Aorta (tissue), 5 donors: ENCODE measurements at regions not wholly inside any gene's neighbourhood (a gene's known extent, or its start where the extent isn't known, plus 50 kb on each side); places are given as distances from the start of the nearest gene placed in this dataset.
"Not testable (repeated sequence)": the region's sequence is repeated elsewhere in the genome, so short reads cannot be mapped to it uniquely, and the experiment has no call there.

Experiments used
- ATAC-seq: fragments of 200-7000 bp; cut with Tn5 transposase; one replicate; pipeline ENCODE4 v1.9.1; 2022; ENCODE audit warnings: moderate library complexity; ENCODE audit not compliant: low FRiP score
- DNase-seq, 2 donors: peaks; one replicate each; pipeline ENCODE4 v3.0.0-alpha.2; 2020
- H3K27ac ChIP-seq, 2 donors: one replicate each; pipeline ENCODE4 v1.5.1; 2013; ENCODE audit warnings: low read length in 2 of 2, mild to moderate bottlenecking in 2 of 2, moderate library complexity in 2 of 2, control low read depth in 1 of 2, inconsistent platforms in 1 of 2, low read depth in 1 of 2
- H3K27me3 ChIP-seq, 2 donors: one replicate each; pipeline ENCODE4 v1.6.1; 2013; ENCODE audit warnings: control low read depth in 1 of 2, low read length in 1 of 2, mild to moderate bottlenecking in 1 of 2, moderate library complexity in 1 of 2; ENCODE audit not compliant: insufficient read depth in 2 of 2, control insufficient read depth in 1 of 2
- H3K36me3 ChIP-seq, 2 donors: one replicate each; pipeline ENCODE4 v1.6.1; 2013; ENCODE audit warnings: control low read depth in 1 of 2, low read length in 1 of 2, mild to moderate bottlenecking in 1 of 2; ENCODE audit not compliant: insufficient read depth in 2 of 2, control insufficient read depth in 1 of 2
- H3K4me1 ChIP-seq, 2 donors: one replicate each; pipeline ENCODE4 v1.6.1; 2013; ENCODE audit warnings: low read length in 2 of 2, control low read depth in 1 of 2, mild to moderate bottlenecking in 1 of 2, moderate library complexity in 1 of 2; ENCODE audit not compliant: insufficient read depth in 2 of 2, control insufficient read depth in 1 of 2
- H3K4me3 ChIP-seq, 2 donors: one replicate each; pipeline ENCODE4 v1.5.1; 2013; ENCODE audit warnings: low read length in 2 of 2, control low read depth in 1 of 2, mild to moderate bottlenecking in 1 of 2
- H3K9me3 ChIP-seq: one replicate; pipeline ENCODE4 v1.6.1; 2013; ENCODE audit warnings: mild to moderate bottlenecking, low read length; ENCODE audit not compliant: control insufficient read depth
- WGBS, 2 donors: extraction: QIAGEN DNeasy Blood & Tissue Kit; methylation state at CpG; one replicate each; pipeline ENCODE4 v1.1.7; 2013; 5-methylcytosine and 5-hydroxymethylcytosine counted together
- intact Hi-C, 2 donors: fragments of 100-400 bp; cut with DNase I; formaldehyde crosslinking; loops; one replicate each; pipeline versions ENCODE4 v1.14.2 to v1.15.0; 2022
- donor health status: healthy with polysubstance abuse.
- donor health status: Bipolar disorder and iron deficiency.
- donor health status: DM: no; HTN: no; CAD: no.
- donor health status: DM: no; HTN: no; CAD: no.
- donor health status: DM: yes; HTN: yes; CAD: no.

- 84 to 87% methylated on average over 2 of the region's 2 CpGs for WGBS, 2 donors
- intact Hi-C loops, result no loop called here
- Histone ChIP-seq H3K4me3 (no peak overlapping the region), H3K27me3 (no peaks in the 10 kb centered on the region), H3K27ac (no peak overlapping the region), H3K4me1 (no peaks in the 10 kb centered on the region), H3K36me3 (no peaks in the 10 kb centered on the region), H3K9me3 (no peaks in the 10 kb centered on the region)
- ATAC-seq, result no peak
- no peak for DNase-seq
Observed at GRCh38 chr11:38865922-38866321, 2267.9 kb upstream of the RAG2 start.

GRCh38 chr11:38842991-38843390 is 2245.0 kb upstream of the RAG2 start:
- DNase-seq, result no peak
- no peaks in the 10 kb centered on the region for H3K4me1 ChIP-seq
- no peaks in the 10 kb centered on the region for H3K36me3 ChIP-seq
- no peak for ATAC-seq
- intact Hi-C loops, result no loop called here
- H3K4me3 ChIP-seq, result no peak overlapping the region
- no peaks in the 10 kb centered on the region for H3K9me3 ChIP-seq
- H3K27ac ChIP-seq, result no peak overlapping the region
- WGBS, 2 donors, result 64 to 67% methylated on average over 2 of the region's 2 CpGs
- no peaks in the 10 kb centered on the region for H3K27me3 ChIP-seq

GRCh38 chr11:38839071-38839470 is 2241.0 kb upstream of the RAG2 start:
- 89 to 93% methylated on average over 3 of the region's 3 CpGs for WGBS, 2 donors
- intact Hi-C loops, result no loop called here
- ATAC-seq, result no peak

GRCh38 chr11:38835966-38836365 is 2237.9 kb upstream of the RAG2 start:
- intact Hi-C loops, result no loop called here
- Histone ChIP-seq H3K4me3 (no peak overlapping the region), H3K9me3 (no peaks in the 10 kb centered on the region), H3K27me3 (no peaks in the 10 kb centered on the region), H3K36me3 (no peaks in the 10 kb centered on the region), H3K4me1 (no peaks in the 10 kb centered on the region), H3K27ac (no peak overlapping the region)
- ATAC-seq, result no peak
- DNase-seq, result no peak
- WGBS, 2 donors, result 80 to 84% methylated on average over 4 of the region's 4 CpGs

More at GRCh38 chr11:38839071-38839470, 2241.0 kb upstream of the RAG2 start:
- Histone ChIP-seq H3K4me3 (no peak overlapping the region), H3K9me3 (no peaks in the 10 kb centered on the region), H3K27me3 (no peaks in the 10 kb centered on the region), H3K36me3 (no peaks in the 10 kb centered on the region), H3K4me1 (no peaks in the 10 kb centered on the region), H3K27ac (no peak overlapping the region)
- no peak for DNase-seq

GRCh38 chr11:38824573-38824972 is 2226.5 kb upstream of the RAG2 start:
- DNase-seq, result no peak
- no peak for ATAC-seq
- H3K27ac ChIP-seq, result no peak overlapping the region
- intact Hi-C loops, result no loop called here
- no peaks in the 10 kb centered on the region for H3K27me3 ChIP-seq
- no peaks in the 10 kb centered on the region for H3K36me3 ChIP-seq
- 85 to 86% methylated on average over 3 of the region's 3 CpGs for WGBS, 2 donors
- no peak overlapping the region for H3K4me3 ChIP-seq
- H3K9me3 ChIP-seq, result peaks cover 4% of the 10 kb centered on the region
- no peaks in the 10 kb centered on the region for H3K4me1 ChIP-seq

GRCh38 chr11:38821786-38822185 is 2223.8 kb upstream of the RAG2 start:
- DNase-seq, result peak in 1 of 2 donors; percentile 57
- intact Hi-C loops, ATAC-seq, H3K27ac ChIP-seq, H3K4me1 ChIP-seq, H3K36me3 ChIP-seq, H3K27me3 ChIP-seq, H3K9me3 ChIP-seq, H3K4me3 ChIP-seq: not testable (repeated sequence)
- 91 to 95% methylated on average over 9 of the region's 9 CpGs for WGBS, 2 donors

GRCh38 chr11:38819981-38820380 is 2221.9 kb upstream of the RAG2 start:
- ATAC-seq, result no peak
- 72 to 89% methylated on average over 1 of the region's 1 CpG for WGBS, 2 donors

DNA sequence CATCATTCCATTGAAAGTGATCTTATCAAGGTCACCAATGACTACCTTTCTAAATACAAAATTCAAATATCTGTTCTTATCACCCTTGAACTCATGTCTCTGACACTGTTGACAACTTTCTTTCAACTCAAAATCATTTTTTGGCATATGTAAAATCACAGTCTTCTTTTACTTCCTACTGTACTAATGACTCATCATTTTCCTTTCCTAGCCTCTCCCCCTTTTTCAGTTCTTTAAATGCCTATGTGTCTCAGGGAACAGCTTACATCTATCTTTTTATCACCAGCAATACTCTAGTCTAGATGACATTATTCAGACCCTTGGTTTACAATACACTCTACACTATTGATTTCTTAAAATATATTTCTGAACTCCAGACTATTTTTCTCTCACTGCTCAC is 2220.7 kb upstream of the RAG2 start:
- peaks cover 1% of the 10 kb centered on the region for H3K9me3 ChIP-seq
- no peaks in the 10 kb centered on the region for H3K27me3 ChIP-seq
- H3K4me1 ChIP-seq, result no peaks in the 10 kb centered on the region
- no peak for DNase-seq
- no peak overlapping the region for H3K4me3 ChIP-seq
- ATAC-seq, result no peak
- intact Hi-C loops, result no loop called here
- no peaks in the 10 kb centered on the region for H3K36me3 ChIP-seq
- H3K27ac ChIP-seq, result no peak overlapping the region

More at GRCh38 chr11:38819981-38820380, 2221.9 kb upstream of the RAG2 start:
- no peaks in the 10 kb centered on the region for H3K4me1 ChIP-seq
- peaks cover 4% of the 10 kb centered on the region for H3K9me3 ChIP-seq
- no peaks in the 10 kb centered on the region for H3K27me3 ChIP-seq
- DNase-seq, result no peak
- no peak overlapping the region for H3K4me3 ChIP-seq
- H3K27ac ChIP-seq, result no peak overlapping the region
- intact Hi-C loops, result no loop called here
- H3K36me3 ChIP-seq, result no peaks in the 10 kb centered on the region

DNA sequence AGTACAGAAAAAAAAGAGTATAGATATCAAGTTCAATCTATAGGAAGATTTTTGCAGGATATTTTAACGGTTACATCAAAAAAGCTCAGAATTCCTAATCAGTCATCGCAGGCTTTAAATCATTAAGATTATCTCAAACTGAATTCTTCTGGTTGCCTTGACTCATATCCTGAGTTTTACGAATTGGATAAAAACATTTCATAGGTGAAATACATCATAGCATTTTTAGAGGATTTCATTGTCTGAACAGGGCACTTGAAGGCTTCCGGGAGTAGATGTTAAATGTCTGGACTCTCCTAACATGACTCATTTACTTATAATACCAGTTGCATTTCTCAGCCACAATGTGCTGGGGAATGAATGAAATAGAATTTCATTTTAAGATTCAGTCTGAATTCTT is 2216.6 kb upstream of the RAG2 start:
- no peaks in the 10 kb centered on the region for H3K4me1 ChIP-seq
- intact Hi-C loops, result no loop called here

More for the DNA sequence above, 2216.6 kb upstream of the RAG2 start:
- Histone ChIP-seq H3K36me3 (no peaks in the 10 kb centered on the region), H3K27ac (no peak overlapping the region), H3K9me3 (no peaks in the 10 kb centered on the region), H3K4me3 (no peak overlapping the region), H3K27me3 (no peaks in the 10 kb centered on the region)
- DNase-seq, result no peak
- 74% methylated on average over 4 of the region's 4 CpGs for WGBS, 2 donors
- ATAC-seq, result no peak
